COR-L47 (cell line): ENCODE measurements at regions not wholly inside any gene's neighbourhood (a gene's known extent, or its start where the extent isn't known, plus 50 kb on each side); places are given as distances from the start of the nearest gene placed in this dataset.
"Not testable (repeated sequence)": the region's sequence is repeated elsewhere in the genome, so short reads cannot be mapped to it uniquely, and the experiment has no call there.

Experiments
- DNase-seq: peaks from one replicate; lab custom pipeline; 2025; lab: John Stamatoyannopoulos, UW

DNA sequence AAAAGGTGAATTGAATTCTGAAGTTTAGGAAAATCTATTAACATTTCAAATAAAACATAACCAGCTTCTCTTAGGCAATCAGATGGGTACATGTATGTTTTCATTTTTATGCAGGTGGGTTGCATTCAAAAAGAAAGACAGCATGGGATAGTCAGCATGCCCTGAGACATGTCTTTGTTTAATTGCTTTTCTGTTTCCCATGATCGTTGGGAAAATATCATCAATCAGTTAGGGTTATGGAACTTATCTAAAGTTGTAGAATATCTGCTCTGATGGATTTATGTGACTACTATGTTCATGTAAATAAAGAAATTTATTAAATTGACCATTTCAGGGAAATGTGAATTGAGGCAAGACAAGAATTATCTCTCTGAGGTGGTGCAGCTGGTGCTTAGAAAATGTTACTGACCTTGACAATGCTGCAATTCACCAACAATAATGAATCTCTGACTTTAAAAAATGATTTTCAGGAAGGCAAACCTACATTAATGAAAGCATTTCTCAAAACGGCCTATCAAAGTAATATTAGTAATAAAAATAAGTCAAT, 112.7 kb downstream of the RFPL4B start:
- no peak for DNase-seq

DNA sequence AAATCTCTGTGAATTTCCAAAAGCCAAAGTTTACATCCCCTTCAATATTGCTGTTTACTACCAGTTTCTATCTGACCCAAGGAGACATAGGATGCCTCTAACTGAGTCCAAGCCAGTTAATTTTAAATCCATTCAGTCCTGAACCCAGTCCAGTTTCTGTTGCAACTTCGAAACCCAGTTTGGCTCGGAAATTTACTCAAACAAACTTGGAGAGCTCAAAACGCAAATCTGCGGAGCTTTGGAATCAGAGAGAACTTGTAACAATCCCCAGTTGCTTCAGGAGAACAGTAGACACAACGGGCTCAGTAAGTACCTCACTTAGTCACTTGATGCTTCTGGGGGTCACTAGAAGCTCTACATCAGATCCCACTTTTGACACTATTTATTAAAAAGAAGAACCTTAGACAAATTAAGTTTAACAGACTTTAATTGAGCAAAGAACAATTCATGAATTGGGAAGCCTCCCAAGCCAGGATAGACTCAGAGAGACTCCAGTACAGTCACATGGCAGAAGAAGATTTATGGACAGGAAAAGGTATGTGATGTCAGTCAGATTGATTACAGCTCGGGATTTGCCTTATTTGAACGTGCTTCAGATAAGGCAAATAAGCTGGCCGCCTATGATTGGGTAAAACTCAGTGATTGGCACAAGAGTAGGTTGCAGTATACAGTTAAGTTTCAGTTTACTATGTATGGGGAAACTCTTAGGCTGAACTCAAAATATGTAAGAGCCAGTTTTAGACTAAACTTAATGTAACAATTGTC, 118.0 kb downstream of the RFPL4B start:
- no peak for DNase-seq

DNA sequence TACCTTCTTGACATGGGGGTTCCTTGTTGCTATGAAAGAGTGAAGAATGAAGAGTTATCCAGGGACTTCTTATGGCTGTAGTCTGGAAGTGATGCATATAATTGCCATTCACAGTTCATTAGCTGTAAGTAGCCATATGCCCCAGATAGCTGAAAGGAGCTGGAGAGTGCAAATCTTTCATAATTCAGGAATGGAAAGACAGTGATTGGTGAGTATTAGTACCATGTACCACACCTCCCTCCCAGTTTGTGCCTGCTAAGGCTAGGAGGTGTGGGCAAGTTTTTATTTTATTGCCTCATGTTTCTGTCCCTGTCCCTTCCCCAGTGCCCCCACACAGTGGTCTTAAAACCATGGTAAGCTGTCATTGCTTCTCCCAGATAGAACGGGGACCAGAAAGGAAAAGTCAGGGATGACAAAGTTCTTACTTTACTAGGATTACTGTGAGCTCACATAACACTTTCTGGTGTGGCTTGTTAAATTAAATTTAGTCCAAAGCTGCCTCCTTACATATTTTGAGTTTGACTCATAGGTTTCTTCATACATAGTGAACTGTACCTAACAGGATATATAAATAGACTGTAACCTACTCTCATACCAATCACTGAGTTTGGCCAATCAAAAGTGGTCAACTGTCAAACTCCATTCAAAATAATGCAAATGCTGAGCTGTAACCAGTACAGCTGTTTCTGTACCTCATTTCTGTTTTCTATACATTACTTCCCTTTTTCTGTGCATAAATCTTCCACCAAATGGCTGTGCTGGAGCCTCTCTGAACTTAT, 119.4 kb downstream of the RFPL4B start:
- DNase-seq: no peak

DNA sequence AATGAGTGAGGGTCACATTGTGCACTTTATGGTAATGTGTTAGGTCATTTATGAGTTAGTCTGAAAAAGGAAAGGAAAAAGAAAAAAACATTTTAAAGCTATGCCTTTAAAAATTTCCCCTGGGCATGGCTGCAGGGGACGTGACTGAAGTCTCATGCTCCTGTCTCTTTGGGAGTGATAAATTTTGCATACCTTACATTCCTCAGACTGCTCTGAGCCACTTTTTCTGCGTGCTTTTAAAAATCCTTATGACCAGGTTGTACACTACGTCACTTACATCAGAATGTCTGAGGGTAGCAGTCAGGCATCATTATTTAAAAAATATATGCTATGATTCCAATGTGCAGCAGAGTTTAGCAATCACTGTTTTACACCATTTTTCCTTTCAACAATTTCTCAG, 121.2 kb downstream of the RFPL4B start:
- no peak for DNase-seq

DNA sequence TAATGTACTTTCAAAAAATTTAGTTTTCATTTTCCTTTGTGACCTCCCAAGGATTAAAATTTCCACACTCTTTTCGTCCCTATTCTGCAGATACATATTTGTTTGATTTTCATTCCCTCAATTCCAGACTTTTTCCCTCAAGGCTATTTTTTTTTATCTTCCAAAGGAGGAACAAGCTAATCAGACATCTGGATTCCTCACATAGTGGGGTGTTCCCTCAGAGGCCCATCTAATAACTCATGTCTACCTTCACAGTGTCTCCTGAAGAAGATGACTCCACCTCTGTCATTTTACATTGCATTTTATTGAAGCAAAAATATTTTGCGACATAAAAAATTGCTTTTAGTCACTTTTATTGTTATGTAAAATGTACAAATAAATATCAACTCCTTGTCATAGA, 122.2 kb downstream of the RFPL4B start:
- no peak for DNase-seq

DNA sequence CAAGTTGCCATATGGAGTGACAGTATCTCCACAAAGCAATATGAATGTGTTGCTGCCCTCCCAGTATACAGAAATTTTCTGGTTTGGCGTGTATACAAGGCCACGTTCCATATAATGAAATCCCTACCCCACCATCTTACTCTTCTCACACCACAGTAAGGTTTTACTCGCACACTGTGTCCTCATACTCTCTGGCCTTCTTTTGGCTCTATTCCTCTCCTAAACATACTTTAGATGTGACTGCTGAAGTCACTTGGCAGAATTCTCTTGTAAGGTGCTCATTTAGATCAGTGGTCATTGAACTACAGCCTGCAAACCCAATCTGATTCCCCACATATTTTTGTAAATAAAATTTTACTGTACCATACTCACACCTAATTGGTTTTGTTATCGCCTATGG, 123.2 kb downstream of the RFPL4B start:
- DNase-seq: no peak

DNA sequence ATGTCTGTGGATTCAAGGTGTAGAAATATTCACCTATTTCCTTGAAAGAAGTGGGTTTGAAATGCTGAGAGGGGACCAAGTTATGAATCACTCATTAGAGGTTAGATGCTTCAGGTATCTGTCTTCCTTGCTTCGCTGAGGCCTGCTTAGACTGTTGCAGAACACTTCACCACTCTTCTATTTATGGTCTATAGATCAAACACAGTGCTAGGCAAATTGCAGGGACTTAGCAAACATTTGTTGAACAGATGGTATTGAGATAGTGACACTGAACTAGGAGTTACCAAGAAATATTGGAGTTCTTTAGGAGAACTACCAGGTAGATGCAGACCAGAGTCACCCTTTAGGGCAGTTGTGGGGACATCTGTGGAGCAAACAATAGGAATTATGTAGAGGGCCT, 123.8 kb downstream of the RFPL4B start:
- no peak for DNase-seq

DNA sequence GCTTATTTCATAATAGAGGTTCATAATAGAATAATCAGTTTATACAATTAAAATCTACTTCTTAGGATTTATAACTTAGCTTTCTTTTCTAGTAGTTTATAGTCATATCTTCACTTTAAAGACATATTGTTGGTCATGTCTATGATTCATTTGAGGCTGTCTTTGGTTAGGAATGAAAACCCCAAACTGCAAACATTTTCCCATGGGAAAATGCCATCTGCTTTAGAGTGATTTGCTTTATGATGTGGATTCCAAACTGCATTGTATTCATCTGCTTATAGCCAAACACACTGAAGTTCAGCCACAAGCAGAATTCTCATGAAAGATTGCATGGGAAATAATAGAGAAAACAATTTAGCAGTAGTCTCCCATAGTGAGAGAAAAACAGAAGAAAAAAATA, 128.0 kb downstream of the RFPL4B start:
- DNase-seq: no peak

DNA sequence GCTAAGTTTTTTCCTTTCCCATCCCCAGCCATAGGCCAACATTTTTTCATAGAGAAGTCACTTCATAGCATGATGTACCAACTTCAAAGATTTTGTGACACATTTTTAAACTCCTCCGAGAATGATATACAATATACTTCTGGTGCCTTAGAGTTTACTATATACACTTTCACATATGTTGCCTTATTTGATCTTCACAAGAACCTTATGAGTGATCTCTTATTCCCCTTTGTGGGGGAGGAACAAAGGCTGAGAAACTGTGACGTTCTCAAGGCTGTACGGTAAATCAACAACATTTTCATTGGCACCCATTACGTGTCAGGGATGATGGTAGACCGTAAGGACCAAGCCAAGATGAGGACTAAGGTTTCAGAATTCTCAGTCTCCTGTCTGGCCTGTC, 130.0 kb downstream of the RFPL4B start:
- DNase-seq: no peak

DNA sequence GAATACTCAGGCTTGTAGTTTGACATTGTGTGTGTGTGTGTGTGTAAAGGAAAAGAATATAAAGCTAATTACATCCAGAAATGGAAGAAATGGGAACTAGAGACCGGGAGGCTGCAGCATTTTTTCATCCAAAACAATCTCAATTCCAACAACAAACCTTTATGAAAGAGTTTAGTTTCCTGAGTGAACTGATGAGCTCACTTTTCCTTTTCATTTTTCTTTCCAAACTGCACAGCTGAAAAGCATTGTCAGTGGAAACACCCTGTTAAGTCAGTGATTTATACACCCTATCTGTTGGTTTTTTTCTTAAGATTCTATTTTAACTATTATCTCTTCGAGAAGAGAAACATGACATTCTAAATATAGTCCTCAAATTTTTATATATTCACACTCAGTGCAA, 130.9 kb downstream of the RFPL4B start:
- DNase-seq: no peak

DNA sequence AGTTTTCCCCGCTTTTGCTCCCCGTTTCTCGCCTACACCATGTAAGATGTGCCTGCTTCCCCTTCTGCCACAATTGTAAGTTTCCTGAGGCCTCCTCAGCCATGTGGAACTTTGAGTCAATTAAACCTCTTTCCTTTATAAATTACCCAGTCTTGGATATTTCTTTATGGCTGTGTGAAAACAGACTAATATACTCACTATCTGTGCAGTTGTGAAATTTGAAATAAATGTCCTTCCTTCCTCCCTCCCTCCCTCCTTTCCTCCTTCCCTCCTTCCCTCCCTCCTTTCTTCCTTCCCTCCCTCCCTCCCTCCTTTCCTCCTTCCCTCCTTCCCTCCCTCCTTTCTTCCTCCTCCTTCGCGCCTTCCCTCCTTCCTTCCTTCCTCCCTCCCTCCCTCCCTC, 132.8 kb downstream of the RFPL4B start:
- not testable (repeated sequence) for DNase-seq

DNA sequence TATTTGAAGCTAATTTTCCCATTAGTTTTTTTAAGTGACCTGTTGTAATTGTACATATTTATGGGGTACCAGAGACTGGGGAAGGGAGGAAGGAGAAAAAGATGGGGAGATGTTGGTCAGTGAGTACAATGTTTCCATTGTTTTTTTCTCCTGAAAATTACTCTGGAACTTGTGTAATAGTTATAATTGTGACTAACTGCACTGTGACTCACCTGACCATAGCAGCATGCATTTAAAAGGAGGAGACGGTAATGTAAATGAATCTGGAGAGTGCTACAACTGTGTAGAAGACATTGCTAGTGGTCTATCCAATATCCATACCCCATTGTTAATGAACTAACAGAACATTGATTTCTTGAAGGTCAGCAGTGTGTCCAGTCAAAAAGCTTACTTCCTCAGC, 133.4 kb downstream of the RFPL4B start:
- no peak for DNase-seq

DNA sequence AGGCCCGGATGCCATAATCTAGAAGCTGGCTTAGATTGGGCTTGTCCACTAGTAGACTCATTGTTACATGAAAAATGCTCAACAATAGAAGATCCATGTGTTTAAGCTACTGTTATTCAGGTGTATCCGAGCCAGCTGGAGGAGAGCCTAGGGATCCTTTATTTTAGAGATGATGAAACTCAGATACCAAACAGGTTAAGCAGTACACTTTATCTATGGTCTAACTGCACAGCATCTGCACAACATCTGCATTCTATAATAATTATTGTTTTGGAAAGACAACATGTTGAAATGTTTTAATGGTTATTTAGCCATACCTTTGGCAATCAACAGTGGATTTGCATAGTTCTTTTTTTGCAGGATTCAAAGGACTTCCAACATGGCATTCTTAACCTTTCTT, 134.1 kb downstream of the RFPL4B start:
- DNase-seq: no peak

DNA sequence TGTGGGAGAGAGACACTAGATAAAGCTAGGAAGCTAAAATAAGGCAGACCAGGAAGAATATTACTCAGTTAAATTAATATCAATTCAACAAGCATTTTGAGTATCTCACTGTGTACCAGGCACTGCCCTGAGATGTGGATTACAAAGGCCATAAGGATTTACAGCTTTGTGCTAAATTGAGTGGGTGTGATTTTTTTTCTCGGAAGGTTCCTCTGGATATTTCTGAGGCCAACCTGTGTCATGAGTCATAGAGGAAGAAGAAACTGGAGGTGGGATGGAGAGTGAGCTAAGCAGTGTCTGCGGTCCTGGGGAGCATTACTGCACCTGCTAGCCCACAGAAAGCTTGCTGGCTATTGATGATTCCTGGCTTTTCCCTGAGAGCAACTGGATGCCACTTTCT, 135.2 kb downstream of the RFPL4B start:
- DNase-seq: no peak

DNA sequence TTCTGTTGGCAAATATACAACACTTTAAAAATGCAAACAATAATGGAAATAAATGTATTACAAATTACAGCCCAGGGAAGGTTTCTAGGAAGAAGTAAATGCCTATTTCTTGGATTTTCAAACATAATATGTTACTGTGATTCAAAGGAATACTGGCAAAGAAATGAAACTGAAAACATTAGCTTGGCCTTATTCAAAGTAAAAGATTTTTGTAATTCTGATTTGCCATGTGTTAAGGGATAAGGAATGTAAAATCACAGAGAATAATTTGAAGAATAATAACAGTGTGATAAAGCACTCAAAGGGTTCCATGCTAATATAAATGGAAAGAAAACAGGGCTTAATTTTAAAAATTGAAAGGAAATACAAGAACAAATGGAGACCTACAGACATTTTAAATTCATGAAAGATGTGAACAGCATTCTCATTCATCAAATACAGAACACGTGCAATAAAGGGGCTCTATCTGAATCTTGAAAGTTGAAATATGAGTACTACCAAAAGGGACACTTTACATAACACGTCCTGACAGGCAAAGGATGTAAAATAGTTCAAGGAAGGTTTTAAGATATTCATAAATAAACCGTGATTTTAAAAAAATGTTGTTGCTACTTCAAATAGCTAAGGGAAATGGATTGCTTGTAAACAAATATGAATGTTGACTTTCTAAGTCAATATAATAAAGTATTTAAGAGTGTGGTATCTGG, 138.1 kb downstream of the RFPL4B start:
- no peak for DNase-seq

DNA sequence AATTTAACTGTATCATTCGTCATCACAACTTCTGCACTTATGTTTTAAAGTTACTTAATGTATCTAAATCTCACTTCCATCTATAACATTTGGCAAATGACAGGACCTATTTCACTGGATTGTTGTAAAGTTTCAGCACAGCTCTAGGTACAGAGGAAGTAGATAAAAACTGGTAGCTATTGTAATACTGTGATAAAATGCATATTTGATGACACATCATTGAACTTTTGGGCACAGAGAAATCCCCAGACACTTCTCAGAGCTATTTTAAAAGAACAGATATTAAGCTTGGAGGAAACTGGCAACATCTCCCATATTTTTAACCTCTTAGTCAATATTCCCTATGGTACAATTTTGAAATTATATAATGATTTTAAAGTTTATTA, 138.7 kb downstream of the RFPL4B start:
- no peak for DNase-seq

DNA sequence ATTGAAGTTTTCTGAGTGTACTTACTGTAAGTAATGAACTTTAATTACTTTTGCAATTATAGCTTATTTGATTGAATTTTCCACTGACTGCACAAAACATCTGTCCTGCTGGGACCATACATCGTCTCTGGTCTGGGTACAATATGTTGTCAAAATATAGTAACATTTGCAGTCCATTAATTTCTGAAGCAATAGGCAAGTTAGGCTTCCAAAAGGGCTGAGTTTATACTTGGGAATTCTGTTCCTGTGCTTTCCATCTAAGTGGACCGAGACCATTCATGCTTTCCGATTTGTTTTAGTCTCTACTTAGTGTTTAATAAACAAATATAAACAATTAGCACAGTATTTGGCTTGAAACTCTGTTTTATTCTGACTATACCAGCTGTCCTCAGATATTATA, 139.3 kb downstream of the RFPL4B start:
- DNase-seq: no peak

DNA sequence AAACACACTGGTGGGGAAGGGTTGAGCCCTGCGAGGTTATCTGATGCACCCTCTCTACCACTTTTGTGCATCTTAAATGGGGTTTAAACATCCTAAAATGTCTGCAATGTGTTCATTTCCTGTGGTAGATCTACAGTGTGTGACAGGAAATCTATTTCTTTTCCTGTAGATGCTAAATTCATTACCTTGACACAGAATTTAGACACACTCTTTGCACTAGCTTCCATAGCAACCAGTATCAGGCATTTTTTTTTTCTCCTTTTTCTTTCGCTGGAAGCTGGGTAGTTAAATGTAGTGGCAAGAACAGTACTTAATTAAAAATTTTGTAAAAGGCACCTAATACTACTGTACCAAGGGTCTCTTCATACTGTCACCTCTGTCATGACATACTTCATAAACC, 141.1 kb downstream of the RFPL4B start:
- DNase-seq: no peak

DNA sequence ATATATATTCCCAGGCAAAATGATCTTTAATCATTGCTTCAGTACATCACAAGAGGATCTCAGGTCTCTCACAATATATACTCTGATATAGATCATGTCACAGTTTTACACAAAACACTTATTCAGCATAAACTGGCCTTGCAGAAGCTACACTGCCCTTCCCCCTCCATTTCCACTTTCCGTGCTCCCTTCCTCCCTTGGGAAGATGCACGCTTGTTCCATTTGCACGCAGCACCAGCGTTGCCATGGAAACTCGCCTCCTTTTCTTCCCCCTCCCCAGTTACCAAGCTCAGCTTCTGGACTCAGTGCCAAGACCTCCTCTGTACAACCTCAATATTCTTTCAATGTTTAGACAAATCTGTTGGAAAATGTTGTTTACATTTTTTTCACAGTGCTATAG, 154.6 kb downstream of the RFPL4B start:
- DNase-seq: no peak

DNA sequence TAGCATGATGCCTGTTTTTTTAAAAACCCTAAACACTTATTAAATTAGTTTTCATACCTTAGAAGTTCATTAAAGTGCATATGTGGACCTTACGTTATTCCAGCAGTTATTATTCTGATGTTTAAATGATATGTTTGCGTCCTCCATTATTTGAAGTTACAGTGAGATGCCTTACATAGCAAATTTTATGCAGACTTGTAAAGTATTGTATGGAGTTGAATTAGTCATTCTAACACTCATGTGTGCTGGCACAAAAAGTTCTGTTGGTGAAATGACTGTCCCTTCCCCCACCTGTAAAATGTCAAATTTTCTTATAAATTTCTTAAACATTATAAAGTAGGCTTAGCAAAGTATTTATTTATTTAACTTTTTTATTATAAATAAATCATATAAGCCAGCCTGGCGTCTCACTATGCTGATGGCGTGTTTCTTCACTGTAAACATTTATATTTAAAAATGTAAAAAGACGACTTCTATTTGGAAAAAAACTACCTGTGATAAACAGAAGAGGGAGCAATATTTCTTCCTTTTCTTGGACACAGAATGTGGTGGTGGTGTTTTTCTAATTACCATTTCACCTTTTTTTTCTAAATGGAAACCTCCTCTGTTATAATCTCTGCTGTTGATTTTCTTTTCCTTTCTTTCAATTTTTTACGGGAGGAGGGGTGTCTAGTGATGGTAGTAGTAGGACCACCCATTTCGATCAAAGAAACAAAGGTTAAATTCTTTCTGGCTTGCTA, 155.4 kb downstream of the RFPL4B start:
- no peak for DNase-seq

DNA sequence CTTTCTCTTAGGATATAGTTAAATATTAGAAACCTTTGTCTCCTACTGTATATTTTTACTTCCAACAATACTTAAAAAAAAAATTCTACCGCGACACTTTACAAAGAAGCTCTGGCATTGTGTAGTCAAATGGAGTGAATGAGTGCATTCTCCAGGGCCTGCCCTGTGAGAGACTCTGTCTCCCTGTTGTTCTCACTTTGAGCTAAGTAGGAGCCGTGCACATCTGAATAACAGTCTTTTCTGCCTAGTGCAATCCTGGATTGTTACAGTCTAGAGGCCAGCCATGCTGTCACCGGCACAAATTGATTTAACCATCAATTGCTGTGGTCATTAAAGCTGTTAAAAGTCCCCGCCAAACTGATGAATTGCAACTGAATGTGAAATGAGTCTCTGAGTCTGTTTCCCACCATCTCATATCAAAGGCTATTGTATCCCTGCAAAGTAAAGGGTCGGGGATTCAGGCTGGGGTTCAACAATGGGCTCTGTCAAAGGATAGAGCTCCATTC, 156.0 kb downstream of the RFPL4B start:
- DNase-seq: no peak

DNA sequence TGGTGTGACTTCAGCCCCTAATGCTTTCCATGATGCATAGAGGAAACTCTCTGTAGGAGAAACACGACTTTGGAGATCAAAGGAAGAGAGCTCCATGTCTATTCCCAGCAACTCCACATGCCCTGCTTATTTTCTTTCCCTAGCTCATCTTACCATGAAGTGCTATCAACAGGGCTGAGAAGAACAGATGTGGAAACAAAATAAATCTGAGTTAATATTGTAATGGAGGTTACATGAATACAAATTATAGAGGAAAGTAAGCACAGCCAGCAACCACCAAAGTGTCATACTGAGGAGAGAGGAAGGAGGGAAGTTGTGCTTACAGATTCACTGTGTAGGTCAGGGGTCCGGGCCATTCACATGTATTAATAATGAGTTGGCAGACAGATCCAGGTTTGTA, 157.5 kb downstream of the RFPL4B start:
- DNase-seq: no peak
